ENCODE measurements at regions not wholly inside any gene's neighbourhood (a gene's known extent, or its start where the extent isn't known, plus 50 kb on each side); places are given as distances from the start of the nearest gene placed in this dataset.

GRCh38 chrX:98605941-98606340, 1722.2 kb downstream of the RPA4 start:
- H3K4me1 ChIP-seq (ENCODE audit: insufficient read depth, low read length, severe bottlenecking): no peaks in the 10 kb centered on the region
- TF ChIP-seq CTCF (IDR thresholded peaks at IDR 0.05; ENCODE audit: low read length) (no peak), EZH2 (IDR thresholded peaks at IDR 0.05; ENCODE audit: borderline replicate concordance, low read length) (no peak)
- no peaks in the 10 kb centered on the region for H3F3A ChIP-seq (ENCODE audit: insufficient read depth, low read length)
- H4K20me1 ChIP-seq (ENCODE audit: insufficient read depth, low read length): no peaks in the 10 kb centered on the region
- H3K9me2 ChIP-seq (ENCODE audit: low read depth, low read length): no peaks in the 10 kb centered on the region
- no peak overlapping the region for H3K4me2 ChIP-seq (ENCODE audit: low read length)
- no peaks in the 10 kb centered on the region for H3K9me3 ChIP-seq (ENCODE audit: low read length)
- H3K79me2 ChIP-seq (ENCODE audit: insufficient read depth, low read length): no peaks in the 10 kb centered on the region
- H3K27ac ChIP-seq (ENCODE audit: low read depth, low read length, poor library complexity, severe bottlenecking): no peak overlapping the region
- H3K27me3 ChIP-seq (ENCODE audit: insufficient read depth, low read length): no peaks in the 10 kb centered on the region
- H3K36me3 ChIP-seq (ENCODE audit: insufficient read depth, low read length): no peaks in the 10 kb centered on the region
- no peak overlapping the region for H3K9ac ChIP-seq (ENCODE audit: low read length)
- H3K4me3 ChIP-seq (ENCODE audit: low read depth, low read length, poor library complexity, severe bottlenecking): no peak overlapping the region
- no peak overlapping the region for H2AFZ ChIP-seq (ENCODE audit: low read length)

GRCh38 chrX:98607739-98608138, 1724.0 kb downstream of the RPA4 start:
- TF ChIP-seq CTCF (IDR thresholded peaks at IDR 0.05; ENCODE audit: low read length): no peak
- no peak for TF ChIP-seq EZH2 (IDR thresholded peaks at IDR 0.05; ENCODE audit: borderline replicate concordance, low read length)
- H3F3A ChIP-seq (ENCODE audit: insufficient read depth, low read length): no peaks in the 10 kb centered on the region
- H3K9me2 ChIP-seq (ENCODE audit: low read depth, low read length): no peaks in the 10 kb centered on the region
- no peaks in the 10 kb centered on the region for H3K27me3 ChIP-seq (ENCODE audit: insufficient read depth, low read length)
- no peaks in the 10 kb centered on the region for H3K36me3 ChIP-seq (ENCODE audit: insufficient read depth, low read length)
- no peak overlapping the region for H3K4me2 ChIP-seq (ENCODE audit: low read length)
- H3K9ac ChIP-seq (ENCODE audit: low read length): no peak overlapping the region
- H3K27ac ChIP-seq (ENCODE audit: low read depth, low read length, poor library complexity, severe bottlenecking): no peak overlapping the region
- H2AFZ ChIP-seq (ENCODE audit: low read length): no peak overlapping the region
- H3K4me3 ChIP-seq (ENCODE audit: low read depth, low read length, poor library complexity, severe bottlenecking): no peak overlapping the region
- no peaks in the 10 kb centered on the region for H3K9me3 ChIP-seq (ENCODE audit: low read length)
- H4K20me1 ChIP-seq (ENCODE audit: insufficient read depth, low read length): no peaks in the 10 kb centered on the region
- H3K79me2 ChIP-seq (ENCODE audit: insufficient read depth, low read length): no peaks in the 10 kb centered on the region
- no peaks in the 10 kb centered on the region for H3K4me1 ChIP-seq (ENCODE audit: insufficient read depth, low read length, severe bottlenecking)

GRCh38 chrX:98627645-98628044, 1743.9 kb downstream of the RPA4 start:
- no peak overlapping the region for H2AFZ ChIP-seq (ENCODE audit: low read length)
- TF ChIP-seq CTCF (IDR thresholded peaks at IDR 0.05; ENCODE audit: low read length) (no peak), EZH2 (IDR thresholded peaks at IDR 0.05; ENCODE audit: borderline replicate concordance, low read length) (no peak)
- H3K4me3 ChIP-seq (ENCODE audit: low read depth, low read length, poor library complexity, severe bottlenecking): no peak overlapping the region

More at GRCh38 chrX:98627645-98628044, 1743.9 kb downstream of the RPA4 start:
- Histone ChIP-seq H3K79me2 (ENCODE audit: insufficient read depth, low read length) (no peaks in the 10 kb centered on the region), H3K9me2 (ENCODE audit: low read depth, low read length) (no peaks in the 10 kb centered on the region), H3F3A (ENCODE audit: insufficient read depth, low read length) (no peaks in the 10 kb centered on the region), H4K20me1 (ENCODE audit: insufficient read depth, low read length) (no peaks in the 10 kb centered on the region), H3K9ac (ENCODE audit: low read length) (no peak overlapping the region), H3K9me3 (ENCODE audit: low read length) (no peaks in the 10 kb centered on the region), H3K4me2 (ENCODE audit: low read length) (no peak overlapping the region), H3K4me1 (ENCODE audit: insufficient read depth, low read length, severe bottlenecking) (no peaks in the 10 kb centered on the region), H3K27me3 (ENCODE audit: insufficient read depth, low read length) (no peaks in the 10 kb centered on the region), H3K27ac (ENCODE audit: low read depth, low read length, poor library complexity, severe bottlenecking) (no peak overlapping the region), H3K36me3 (ENCODE audit: insufficient read depth, low read length) (no peaks in the 10 kb centered on the region)
